IMR-90 (cell line): ENCODE measurements at regions not wholly inside any gene's neighbourhood (a gene's known extent, or its start where the extent isn't known, plus 50 kb on each side); places are given as distances from the start of the nearest gene placed in this dataset.

ENCODE experiments used
- ATAC-seq: fragments of 200-7000 bp; cut with Tn5 transposase; 2 replicates; pipeline ENCODE4 v1.9.1; 2020; ENCODE audit warnings: low read depth, mild to moderate bottlenecking, moderate library complexity
- BruUV-seq: library from RNA; stranded (reverse); fragments of 400-500 nt; replicated peaks from 2 replicates; lab custom pipeline; 2021; lab: Mats Ljungman, UMichigan
- CTCF ChIA-PET: fragments of 300-600 bp; formaldehyde crosslinking; extraction: SDS; loops from one replicate; lab custom pipeline; 2021; ENCODE audit warnings: antibody characterized with exemption; lab: Yijun Ruan, JAX
- POLR2A ChIA-PET: fragments of 300-600 bp; sonication (Branson Sonifier 250); formaldehyde crosslinking; loops from one replicate; lab custom pipeline; 2022; ENCODE audit warnings: antibody characterized with exemption; ENCODE audit not compliant: unreplicated experiment; lab: Charles Lee
- DNase-seq: peaks from one replicate; pipeline ENCODE4 v3.0.0; 2013
- H2AFZ ChIP-seq: replicated peaks from 2 replicates; pipeline ENCODE3; 2013; ENCODE audit warnings: low read length, mild to moderate bottlenecking; ENCODE audit not compliant: poor library complexity
- H2AK5ac ChIP-seq: 2 replicates; pipeline ENCODE4 v1.6.1; 2013; ENCODE audit warnings: low read depth, low read length, inconsistent platforms
- H2AK9ac ChIP-seq: replicated peaks from 2 replicates; pipeline ENCODE3; 2013; ENCODE audit warnings: mild to moderate bottlenecking, low read depth, low read length, moderate library complexity; ENCODE audit not compliant: poor library complexity
- H2BK120ac ChIP-seq: 2 replicates; pipeline ENCODE4 v1.6.1; 2013; ENCODE audit warnings: low read depth, low read length, inconsistent platforms
- H2BK15ac ChIP-seq: 3 replicates; pipeline ENCODE4 v1.6.1; 2013; ENCODE audit warnings: low read depth, low read length, inconsistent platforms
- H2BK20ac ChIP-seq: 2 replicates; pipeline ENCODE4 v1.6.1; 2013; ENCODE audit warnings: low read depth, mild to moderate bottlenecking, inconsistent platforms, low read length, moderate library complexity
- H2BK5ac ChIP-seq: 2 replicates; pipeline ENCODE4 v1.6.1; 2013; ENCODE audit warnings: mild to moderate bottlenecking, low read depth, low read length, inconsistent platforms; ENCODE audit not compliant: poor library complexity, severe bottlenecking
- H3K14ac ChIP-seq: replicated peaks from 2 replicates; pipeline ENCODE4 v1.6.1; 2013; ENCODE audit warnings: low read depth, low read length, inconsistent platforms
- H3K18ac ChIP-seq: 2 replicates; pipeline ENCODE4 v1.6.1; 2013; ENCODE audit warnings: low read depth, low read length, control low read depth
- H3K23ac ChIP-seq: 2 replicates; pipeline ENCODE4 v1.6.1; 2013; ENCODE audit warnings: low read depth, low read length, inconsistent platforms
- H3K27ac ChIP-seq: 2 replicates; pipeline ENCODE4 v1.5.1; 2013; ENCODE audit warnings: mild to moderate bottlenecking, control low read depth, low read length; ENCODE audit not compliant: insufficient read depth
- H3K27me3 ChIP-seq: 2 replicates; pipeline ENCODE4 v1.6.1; 2013; ENCODE audit warnings: low read length; ENCODE audit not compliant: control insufficient read depth, insufficient read depth
- H3K36me3 ChIP-seq: 2 replicates; pipeline ENCODE4 v1.6.1; 2013; ENCODE audit warnings: low read length, mixed read lengths; ENCODE audit not compliant: control insufficient read depth, insufficient read depth
- H3K4ac ChIP-seq: 2 replicates; pipeline ENCODE4 v1.6.1; 2013; ENCODE audit warnings: low read depth, low read length, inconsistent platforms
- H3K4me1 ChIP-seq: 2 replicates; pipeline ENCODE4 v1.6.1; 2013; ENCODE audit warnings: low read length, mixed read lengths; ENCODE audit not compliant: control insufficient read depth, insufficient read depth
- H3K4me2 ChIP-seq: 2 replicates; pipeline ENCODE4 v1.6.1; 2013; ENCODE audit warnings: low read depth, mild to moderate bottlenecking, control low read depth, low read length, moderate library complexity
- H3K4me3 ChIP-seq: 2 replicates; pipeline ENCODE4 v1.5.1; 2013; ENCODE audit warnings: low read depth, mild to moderate bottlenecking, control low read depth, low read length, moderate library complexity; ENCODE audit not compliant: insufficient read depth
- H3K56ac ChIP-seq: 2 replicates; pipeline ENCODE4 v1.6.1; 2013; ENCODE audit warnings: low read length, inconsistent platforms; ENCODE audit not compliant: insufficient read depth; ENCODE audit errors: extremely low read depth
- H3K79me1 ChIP-seq, 2 experiments: 2 replicates each; pipeline ENCODE4 v1.6.1; 2013; ENCODE audit warnings: low read length in 2 of 2, inconsistent platforms in 1 of 2, low read depth in 1 of 2
- H3K9ac ChIP-seq: 2 replicates; pipeline ENCODE4 v1.6.1; 2013; ENCODE audit warnings: low read depth, low read length, control low read depth
- H3K9me1 ChIP-seq: 2 replicates; pipeline ENCODE4 v1.6.1; 2013; ENCODE audit warnings: low read length, inconsistent platforms; ENCODE audit not compliant: insufficient read depth
- H3K9me3 ChIP-seq: 2 replicates; pipeline ENCODE4 v1.6.1; 2013; ENCODE audit warnings: low read length; ENCODE audit not compliant: control insufficient read depth, insufficient read depth
- H4K20me1 ChIP-seq: 2 replicates; pipeline ENCODE4 v1.6.1; 2013; ENCODE audit warnings: low read length, inconsistent platforms; ENCODE audit not compliant: insufficient read depth
- H4K5ac ChIP-seq: 2 replicates; pipeline ENCODE4 v1.6.1; 2013; ENCODE audit warnings: mild to moderate bottlenecking, low read depth, low read length, control low read depth
- H4K8ac ChIP-seq, 2 experiments: 2 replicates each; pipeline ENCODE4 v1.6.1; 2013; ENCODE audit warnings: low read depth in 2 of 2, low read length in 2 of 2, control low read depth in 1 of 2, inconsistent platforms in 1 of 2
- H4K91ac ChIP-seq: 2 replicates; pipeline ENCODE4 v1.6.1; 2013; ENCODE audit warnings: low read depth, low read length, inconsistent platforms; ENCODE audit not compliant: insufficient read depth
- BHLHE40 ChIP-seq: fragments of 150-350 bp; IDR thresholded peaks from 2 replicates; pipeline ENCODE4 v1.6.1; 2016; ENCODE audit warnings: mild to moderate bottlenecking, low read depth, low read length
- CEBPB ChIP-seq: IDR thresholded peaks from 2 replicates; pipeline ENCODE4 v1.6.1; 2012; ENCODE audit warnings: low read depth, low read length, improper control_type of control experiment
- CHD1 ChIP-seq: IDR thresholded peaks from 2 replicates; pipeline ENCODE4 v1.6.1; 2012; ENCODE audit warnings: low read depth, low read length, improper control_type of control experiment
- CTCF ChIP-seq: conservative IDR thresholded peaks from 2 replicates; pipeline ENCODE4 v1.5.1; 2012; ENCODE audit warnings: mild to moderate bottlenecking, low read depth, low read length, improper control_type of control experiment
- ELK1 ChIP-seq: fragments of 150-350 bp; IDR thresholded peaks from 2 replicates; pipeline ENCODE4 v1.6.1; 2016; ENCODE audit warnings: low read depth, mild to moderate bottlenecking, low read length, moderate library complexity, borderline replicate concordance
- FOS ChIP-seq: fragments of 150-350 bp; IDR thresholded peaks from 2 replicates; pipeline ENCODE4 v1.6.1; 2016; ENCODE audit warnings: low read depth, low read length
- MAFK ChIP-seq: IDR thresholded peaks from 2 replicates; pipeline ENCODE4 v1.6.1; 2012; ENCODE audit warnings: low read depth, low read length, improper control_type of control experiment
- MAZ ChIP-seq: IDR thresholded peaks from 2 replicates; pipeline ENCODE4 v1.6.1; 2012; ENCODE audit warnings: low read depth, mild to moderate bottlenecking, low read length, improper control_type of control experiment, moderate library complexity, borderline replicate concordance
- MXI1 ChIP-seq: IDR thresholded peaks from 2 replicates; pipeline ENCODE4 v1.6.1; 2012; ENCODE audit warnings: low read depth, mild to moderate bottlenecking, low read length, moderate library complexity, borderline replicate concordance
- NFE2L2 ChIP-seq: fragments of 150-350 bp; IDR thresholded peaks from 2 replicates; pipeline ENCODE4 v1.6.1; 2016; ENCODE audit warnings: low read depth, mild to moderate bottlenecking, low read length
- POLR2A ChIP-seq: IDR thresholded peaks from 2 replicates; pipeline ENCODE4 v1.6.1; 2012; ENCODE audit warnings: mild to moderate bottlenecking, low read depth, low read length
- RAD21 ChIP-seq: IDR thresholded peaks from 2 replicates; pipeline ENCODE4 v1.6.1; 2012; ENCODE audit warnings: low read length, improper control_type of control experiment
- RCOR1 ChIP-seq: IDR thresholded peaks from 2 replicates; pipeline ENCODE4 v1.6.1; 2012; ENCODE audit warnings: mild to moderate bottlenecking, low read length, improper control_type of control experiment; ENCODE audit not compliant: insufficient replicate concordance
- RFX5 ChIP-seq: IDR thresholded peaks from 2 replicates; pipeline ENCODE4 v1.8.0; 2012; ENCODE audit warnings: low read depth, mild to moderate bottlenecking, low read length, moderate library complexity
- SMC3 ChIP-seq: fragments of 150-350 bp; IDR thresholded peaks from 2 replicates; pipeline ENCODE4 v1.6.1; 2016; ENCODE audit warnings: low read depth, mild to moderate bottlenecking, antibody characterized with exemption, low read length, moderate library complexity
- USF2 ChIP-seq: fragments of 150-350 bp; IDR thresholded peaks from 2 replicates; pipeline ENCODE4 v1.6.1; 2017; ENCODE audit warnings: mild to moderate bottlenecking, antibody characterized with exemption, low read length, low read depth
- WGBS, 2 experiments: methylation state at CpG; one replicate each; pipeline versions ENCODE4 v1.1.5 to v1.1.7; 2013; ENCODE audit warnings: missing lambda C conversion rate in 2 of 2; ENCODE audit not compliant: insufficient read length in 1 of 2; ENCODE audit errors: extremely low coverage in 2 of 2; 5-methylcytosine and 5-hydroxymethylcytosine counted together
- dilution Hi-C: fragments of 300-500 bp; cut with HindIII; formaldehyde crosslinking; loops from one replicate; pipeline ENCODE4 v1.14.3; 2018; ENCODE audit warnings: low sequenced_read_pairs; ENCODE audit not compliant: unreplicated experiment
- in situ Hi-C: fragments of 300-500 bp; cut with MboI; formaldehyde crosslinking; loops from 3 replicates; pipeline ENCODE4 v1.14.3; 2019; ENCODE audit warnings: low sequenced_read_pairs, inconsistent platforms, mixed read lengths
- intact Hi-C: fragments of 100-400 bp; cut with micrococcal nuclease; formaldehyde crosslinking; loops from 2 replicates; pipeline ENCODE4 v1.10.0; 2022

- H4K8ac ChIP-seq, result no peak overlapping the region
- H3K27me3 ChIP-seq, result no peaks in the 10 kb centered on the region; the same call in 1 of the 2 replicates
- intact Hi-C loops, result no loop called here
- no peak overlapping the region for H4K5ac ChIP-seq
- H2BK20ac ChIP-seq, result no peak overlapping the region
- no peak overlapping the region for H3K27ac ChIP-seq
- no peak overlapping the region for H2AK9ac ChIP-seq
- H2BK15ac ChIP-seq, result no peak overlapping the region
- no peak overlapping the region for H2AFZ ChIP-seq
- WGBS, 2 experiments, result 87% methylated on average over 3 of the region's 8 CpGs; no CpG with 5 or more reads in 1 of the 2 experiments
- H3K18ac ChIP-seq, result no peak overlapping the region
- H3K23ac ChIP-seq, result no peak overlapping the region
- no peak overlapping the region for H2AK5ac ChIP-seq
- dilution Hi-C loops, result no loop called here
- TF ChIP-seq POLR2A (no peak), MXI1 (no peak), CHD1 (no peak), SMC3 (no peak), NFE2L2 (no peak), CEBPB (no peak), BHLHE40 (no peak), RCOR1 (no peak), RFX5 (no peak), ELK1 (no peak), FOS (no peak), MAZ (no peak), RAD21 (no peak), USF2 (no peak), CTCF (no peak), MAFK (no peak)
- H3K9ac ChIP-seq, result no peak overlapping the region
- DNase-seq (no peak), ATAC-seq (no peak)
- no peaks in the 10 kb centered on the region for H3K9me3 ChIP-seq
- in situ Hi-C loops, result no loop called here
- H3K56ac ChIP-seq, result no peak overlapping the region
- POLR2A ChIA-PET, result no interaction called here
- no peak overlapping the region for H4K91ac ChIP-seq
- H3K9me1 ChIP-seq, result no peaks in the 10 kb centered on the region
- no peaks in the 10 kb centered on the region for H3K79me1 ChIP-seq
- no peak overlapping the region for H3K14ac ChIP-seq
- H2BK5ac ChIP-seq, result no peak overlapping the region
- no peaks in the 10 kb centered on the region for H3K36me3 ChIP-seq
- no TSS peak for BruUV-seq
- H4K20me1 ChIP-seq, result no peaks in the 10 kb centered on the region
- no peaks in the 10 kb centered on the region for H3K4me1 ChIP-seq
- H3K4me3 ChIP-seq, result no peak overlapping the region
- CTCF ChIA-PET, result interaction anchor here (1.1 kb wide), 1 partner anchor 9 kb away, joined by 3 read pairs; no protein-coding TSS in a partner anchor
- no peak overlapping the region for H2BK120ac ChIP-seq
- H3K4ac ChIP-seq, result no peak overlapping the region
- no peak overlapping the region for H3K4me2 ChIP-seq
Observed at GRCh38 chr4:123573866-123574508, 177.4 kb downstream of the SPRY1 start.
